Endothelial cell of umbilical vein (primary cell): ENCODE measurements at regions not wholly inside any gene's neighbourhood (a gene's known extent, or its start where the extent isn't known, plus 50 kb on each side); places are given as distances from the start of the nearest gene placed in this dataset.

ENCODE experiments used
- EZH2 ChIP-seq: IDR thresholded peaks from 2 replicates; pipeline ENCODE4 v1.6.1; 2012; ENCODE audit warnings: borderline replicate concordance, low read depth, mild to moderate bottlenecking, moderate library complexity, low read length, inconsistent platforms; ENCODE audit not compliant: severe bottlenecking
- POLR2A ChIP-seq: IDR thresholded peaks from 2 replicates; pipeline ENCODE4 v1.6.1; 2012; ENCODE audit warnings: low read depth, mild to moderate bottlenecking, control low read depth, low read length
- TF ChIP-seq, protein P1 (sequence below), 2 donors: IDR thresholded peaks; 1 replicate in 1 of 2; 2 replicates in 1 of 2; pipeline ENCODE4 v1.5.1; 2011; ENCODE audit warnings: low read length in 2 of 2, mild to moderate bottlenecking in 2 of 2, moderate library complexity in 2 of 2, control low read depth in 1 of 2, inconsistent platforms in 1 of 2, low read depth in 1 of 2; ENCODE audit not compliant: insufficient read depth in 1 of 2; ENCODE audit errors: extremely low read depth in 1 of 2

DNA sequence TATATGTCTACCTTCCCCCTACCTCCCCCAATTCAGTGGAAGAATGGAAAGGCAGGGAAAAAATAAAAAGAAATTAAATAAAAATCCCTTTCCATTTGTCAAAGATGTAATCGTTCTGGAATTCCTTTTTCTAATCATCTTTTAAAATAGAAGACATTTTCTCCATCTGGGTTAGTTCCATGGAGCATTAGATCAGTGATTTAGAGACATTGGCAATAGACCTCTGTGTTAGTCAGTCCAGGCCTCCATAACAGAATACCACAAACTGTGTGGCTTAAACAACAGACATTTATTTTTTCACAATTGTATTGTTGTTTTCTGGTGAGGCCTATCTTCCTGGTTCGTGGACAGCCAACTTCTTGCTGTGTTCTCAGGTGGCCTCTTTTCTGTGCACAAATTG lies 516.6 kb upstream of the DAB2 start:
- TF ChIP-seq, protein P1, sequence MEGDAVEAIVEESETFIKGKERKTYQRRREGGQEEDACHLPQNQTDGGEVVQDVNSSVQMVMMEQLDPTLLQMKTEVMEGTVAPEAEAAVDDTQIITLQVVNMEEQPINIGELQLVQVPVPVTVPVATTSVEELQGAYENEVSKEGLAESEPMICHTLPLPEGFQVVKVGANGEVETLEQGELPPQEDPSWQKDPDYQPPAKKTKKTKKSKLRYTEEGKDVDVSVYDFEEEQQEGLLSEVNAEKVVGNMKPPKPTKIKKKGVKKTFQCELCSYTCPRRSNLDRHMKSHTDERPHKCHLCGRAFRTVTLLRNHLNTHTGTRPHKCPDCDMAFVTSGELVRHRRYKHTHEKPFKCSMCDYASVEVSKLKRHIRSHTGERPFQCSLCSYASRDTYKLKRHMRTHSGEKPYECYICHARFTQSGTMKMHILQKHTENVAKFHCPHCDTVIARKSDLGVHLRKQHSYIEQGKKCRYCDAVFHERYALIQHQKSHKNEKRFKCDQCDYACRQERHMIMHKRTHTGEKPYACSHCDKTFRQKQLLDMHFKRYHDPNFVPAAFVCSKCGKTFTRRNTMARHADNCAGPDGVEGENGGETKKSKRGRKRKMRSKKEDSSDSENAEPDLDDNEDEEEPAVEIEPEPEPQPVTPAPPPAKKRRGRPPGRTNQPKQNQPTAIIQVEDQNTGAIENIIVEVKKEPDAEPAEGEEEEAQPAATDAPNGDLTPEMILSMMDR (IDR thresholded peaks at IDR 0.05; ENCODE audit: extremely low read depth in 1 of 2, insufficient read depth in 1 of 2, low read depth in 1 of 2, low read length in 2 of 2), result no peak
- TF ChIP-seq POLR2A, result no peak
- TF ChIP-seq EZH2, result no peak
